ENCODE measurements at regions not wholly inside any gene's neighbourhood (a gene's known extent, or its start where the extent isn't known, plus 50 kb on each side); places are given as distances from the start of the nearest gene placed in this dataset.
"Not testable (repeated sequence)": the region's sequence is repeated elsewhere in the genome, so short reads cannot be mapped to it uniquely, and the experiment has no call there.

GRCh38 chr2:153405196-153405595 is 73.4 kb downstream of the RPRM start:
- no peak for DNase-seq
- intact Hi-C loops (cut with DNase I; ENCODE audit: low total_unique reads) = no loop called here
- Histone ChIP-seq H3K4me1 (no peaks in the 10 kb centered on the region), H3K9me3 (no peaks in the 10 kb centered on the region), H3K36me3 (no peaks in the 10 kb centered on the region), H3K4me3 (no peak overlapping the region), H3K27ac (no peak overlapping the region), H3K27me3 (no peaks in the 10 kb centered on the region)
- WGBS, 2 donors (ENCODE audit: low coverage in 1 of 2) = 77 to 80% methylated on average over 1 of the region's 1 CpG
- in situ Hi-C loops (cut with MboI; ENCODE audit: low pct_ligation_motif_present in 1 of 4, low pct_unique_long_range_greater_than_20kb in 1 of 4, low sequenced_read_pairs in 3 of 4) = no loop called here
- TF ChIP-seq POLR2AphosphoS5 (IDR thresholded peaks at IDR 0.05) (no peak), EP300 (IDR thresholded peaks at IDR 0.05; ENCODE audit: low read depth) (no peak), POLR2A (IDR thresholded peaks at IDR 0.05) (no peak), CTCF (IDR thresholded peaks at IDR 0.05) (no peak)

- in situ Hi-C loops (cut with MboI; ENCODE audit: low pct_ligation_motif_present in 1 of 4, low pct_unique_long_range_greater_than_20kb in 1 of 4, low sequenced_read_pairs in 3 of 4) = no loop called here
Observed at GRCh38 chr2:153404792-153405191, 73.8 kb downstream of the RPRM start.

GRCh38 chr2:153403940-153404339 is 74.6 kb downstream of the RPRM start:
- Histone ChIP-seq H3K4me1 (no peaks in the 10 kb centered on the region), H3K27me3 (no peaks in the 10 kb centered on the region), H3K4me3 (no peak overlapping the region), H3K9me3 (no peaks in the 10 kb centered on the region), H3K36me3 (no peaks in the 10 kb centered on the region), H3K27ac (no peak overlapping the region)
- TF ChIP-seq CTCF (IDR thresholded peaks at IDR 0.05) = no peak
- no peak for TF ChIP-seq EP300 (IDR thresholded peaks at IDR 0.05; ENCODE audit: low read depth)
- no peak for TF ChIP-seq POLR2AphosphoS5 (IDR thresholded peaks at IDR 0.05)
- TF ChIP-seq POLR2A (IDR thresholded peaks at IDR 0.05) = no peak
- in situ Hi-C loops (cut with MboI; ENCODE audit: low pct_ligation_motif_present in 1 of 4, low pct_unique_long_range_greater_than_20kb in 1 of 4, low sequenced_read_pairs in 3 of 4) (no loop called here), intact Hi-C loops (cut with DNase I; ENCODE audit: low total_unique reads) (no loop called here)
- DNase-seq = no peak
- 76 to 94% methylated on average over 2 of the region's 2 CpGs for WGBS, 2 donors (ENCODE audit: low coverage in 1 of 2)

More at GRCh38 chr2:153404792-153405191, 73.8 kb downstream of the RPRM start:
- Histone ChIP-seq H3K27me3 (no peaks in the 10 kb centered on the region), H3K4me3 (no peak overlapping the region), H3K27ac (no peak overlapping the region), H3K4me1 (no peaks in the 10 kb centered on the region), H3K9me3 (no peaks in the 10 kb centered on the region), H3K36me3 (no peaks in the 10 kb centered on the region)
- TF ChIP-seq CTCF (IDR thresholded peaks at IDR 0.05) (no peak), POLR2A (IDR thresholded peaks at IDR 0.05) (no peak), EP300 (IDR thresholded peaks at IDR 0.05; ENCODE audit: low read depth) (no peak), POLR2AphosphoS5 (IDR thresholded peaks at IDR 0.05) (no peak)
- WGBS, 2 donors (ENCODE audit: low coverage in 1 of 2) = 82 to 83% methylated on average over 1 of the region's 1 CpG
- DNase-seq = no peak
- intact Hi-C loops (cut with DNase I; ENCODE audit: low total_unique reads) = no loop called here

GRCh38 chr2:153403352-153403751 is 75.2 kb downstream of the RPRM start:
- WGBS, 2 donors (ENCODE audit: low coverage in 1 of 2) = 64 to 80% methylated on average over 2 to 14 of the region's 14 CpGs
- not testable (repeated sequence) for DNase-seq

GRCh38 chr2:153394686-153395085 is 83.9 kb downstream of the RPRM start:
- TF ChIP-seq POLR2AphosphoS5 (IDR thresholded peaks at IDR 0.05) (no peak), EP300 (IDR thresholded peaks at IDR 0.05; ENCODE audit: low read depth) (no peak), CTCF (IDR thresholded peaks at IDR 0.05) (no peak)
- no peak overlapping the region for H3K27ac ChIP-seq
- no peaks in the 10 kb centered on the region for H3K36me3 ChIP-seq
- no peak overlapping the region for H3K4me3 ChIP-seq
- H3K27me3 ChIP-seq = no peaks in the 10 kb centered on the region
- DNase-seq = no peak
- in situ Hi-C loops (cut with MboI; ENCODE audit: low pct_ligation_motif_present in 1 of 4, low pct_unique_long_range_greater_than_20kb in 1 of 4, low sequenced_read_pairs in 3 of 4) = no loop called here
- H3K4me1 ChIP-seq = no peaks in the 10 kb centered on the region
- H3K9me3 ChIP-seq = no peaks in the 10 kb centered on the region
- intact Hi-C loops (cut with DNase I; ENCODE audit: low total_unique reads) = loop anchor here (5.0 kb wide), 1 partner anchor 1107 kb away; no protein-coding TSS in a partner anchor
- 57 to 78% methylated on average over 5 of the region's 5 CpGs for WGBS, 2 donors (ENCODE audit: low coverage in 1 of 2)

More at GRCh38 chr2:153403352-153403751, 75.2 kb downstream of the RPRM start:
- H3K4me1 ChIP-seq; H3K27ac ChIP-seq; intact Hi-C loops (cut with DNase I; ENCODE audit: low total_unique reads); H3K4me3 ChIP-seq; H3K36me3 ChIP-seq; H3K27me3 ChIP-seq; H3K9me3 ChIP-seq; in situ Hi-C loops (cut with MboI; ENCODE audit: low pct_ligation_motif_present in 1 of 4, low pct_unique_long_range_greater_than_20kb in 1 of 4, low sequenced_read_pairs in 3 of 4): not testable (repeated sequence)
